ENCODE measurements at regions not wholly inside any gene's neighbourhood (a gene's known extent, or its start where the extent isn't known, plus 50 kb on each side); places are given as distances from the start of the nearest gene placed in this dataset.
"Not testable (repeated sequence)": the region's sequence is repeated elsewhere in the genome, so short reads cannot be mapped to it uniquely, and the experiment has no call there.

- TF ChIP-seq, protein P1, sequence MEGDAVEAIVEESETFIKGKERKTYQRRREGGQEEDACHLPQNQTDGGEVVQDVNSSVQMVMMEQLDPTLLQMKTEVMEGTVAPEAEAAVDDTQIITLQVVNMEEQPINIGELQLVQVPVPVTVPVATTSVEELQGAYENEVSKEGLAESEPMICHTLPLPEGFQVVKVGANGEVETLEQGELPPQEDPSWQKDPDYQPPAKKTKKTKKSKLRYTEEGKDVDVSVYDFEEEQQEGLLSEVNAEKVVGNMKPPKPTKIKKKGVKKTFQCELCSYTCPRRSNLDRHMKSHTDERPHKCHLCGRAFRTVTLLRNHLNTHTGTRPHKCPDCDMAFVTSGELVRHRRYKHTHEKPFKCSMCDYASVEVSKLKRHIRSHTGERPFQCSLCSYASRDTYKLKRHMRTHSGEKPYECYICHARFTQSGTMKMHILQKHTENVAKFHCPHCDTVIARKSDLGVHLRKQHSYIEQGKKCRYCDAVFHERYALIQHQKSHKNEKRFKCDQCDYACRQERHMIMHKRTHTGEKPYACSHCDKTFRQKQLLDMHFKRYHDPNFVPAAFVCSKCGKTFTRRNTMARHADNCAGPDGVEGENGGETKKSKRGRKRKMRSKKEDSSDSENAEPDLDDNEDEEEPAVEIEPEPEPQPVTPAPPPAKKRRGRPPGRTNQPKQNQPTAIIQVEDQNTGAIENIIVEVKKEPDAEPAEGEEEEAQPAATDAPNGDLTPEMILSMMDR (conservative IDR thresholded peaks at IDR 0.05 in 1 of 2, IDR thresholded peaks at IDR 0.05 in 1 of 2; ENCODE audit: low read depth in 1 of 2, low read length in 2 of 2): not testable (repeated sequence)
- not testable (repeated sequence) for TF ChIP-seq EZH2 (IDR thresholded peaks at IDR 0.05; ENCODE audit: low read length, missing control alignments)
Observed at GRCh38 chr1:121511455-121511854, 326.7 kb downstream of the SRGAP2C start.
